Nephron progenitor cell (in vitro differentiated cells): ENCODE measurements at regions not wholly inside any gene's neighbourhood (a gene's known extent, or its start where the extent isn't known, plus 50 kb on each side); places are given as distances from the start of the nearest gene placed in this dataset.

Experiments used
- DNase-seq: peaks from one replicate; pipeline ENCODE4 v3.0.0; 2021
- H3K27ac Mint-ChIP-seq: 2 replicates; pipeline ENCODE4 v1.8.0; 2021; ENCODE audit warnings: mild to moderate bottlenecking, moderate library complexity, mixed read lengths
- H3K27me3 Mint-ChIP-seq: 2 replicates; pipeline ENCODE4 v1.8.0; 2021; ENCODE audit warnings: mild to moderate bottlenecking, low read depth, mixed read lengths; ENCODE audit not compliant: poor library complexity
- H3K36me3 Mint-ChIP-seq: 2 replicates; pipeline ENCODE4 v1.8.0; 2021; ENCODE audit warnings: low read depth, mixed read lengths
- H3K4me1 Mint-ChIP-seq: 2 replicates; pipeline ENCODE4 v1.8.0; 2021; ENCODE audit warnings: mixed read lengths
- H3K4me3 Mint-ChIP-seq: 2 replicates; pipeline ENCODE4 v1.8.0; 2021; ENCODE audit warnings: mild to moderate bottlenecking, moderate library complexity, mixed read lengths
- H3K9me3 Mint-ChIP-seq: 2 replicates; pipeline ENCODE4 v1.8.0; 2021; ENCODE audit warnings: mild to moderate bottlenecking, moderate library complexity, mixed read lengths
- TF ChIP-seq, protein P1 (sequence below): fragments of 200-600 bp; sonication (generic); IDR thresholded peaks from 2 replicates; pipeline ENCODE4 v1.5.0; 2021; ENCODE audit warnings: antibody characterized with exemption

DNA sequence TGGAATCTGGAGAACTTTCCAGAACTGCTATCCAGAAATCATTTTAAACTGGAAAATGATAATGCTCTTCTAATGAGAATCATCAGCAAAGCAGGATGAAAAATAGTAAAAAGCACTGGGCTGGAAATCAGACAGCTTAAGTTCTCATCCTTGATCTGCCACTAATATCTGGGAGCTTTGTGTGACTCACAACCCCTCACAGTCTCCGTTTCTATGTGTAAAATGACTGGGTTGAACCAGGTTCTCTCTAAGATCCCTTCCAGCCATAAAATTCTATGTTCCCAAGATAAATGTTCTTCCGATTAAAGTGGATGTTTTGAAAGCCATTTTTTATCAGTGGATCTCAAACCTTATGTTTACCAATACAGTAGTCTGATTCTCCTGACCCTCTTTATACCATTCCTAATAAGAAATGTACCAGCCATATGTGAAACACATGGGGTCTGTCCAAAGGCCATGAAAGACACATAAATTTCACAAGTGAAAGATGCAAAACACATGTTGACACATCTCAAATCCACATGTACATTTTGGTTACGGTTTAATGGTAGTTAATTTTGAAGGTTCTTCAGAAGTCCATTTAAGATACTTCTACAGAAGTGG is 188.8 kb downstream of the EN1 start:
- H3K9me3 Mint-ChIP-seq, result no peaks in the 10 kb centered on the region
- H3K36me3 Mint-ChIP-seq, result no peaks in the 10 kb centered on the region
- no peaks in the 10 kb centered on the region for H3K27me3 Mint-ChIP-seq
- TF ChIP-seq, protein P1, sequence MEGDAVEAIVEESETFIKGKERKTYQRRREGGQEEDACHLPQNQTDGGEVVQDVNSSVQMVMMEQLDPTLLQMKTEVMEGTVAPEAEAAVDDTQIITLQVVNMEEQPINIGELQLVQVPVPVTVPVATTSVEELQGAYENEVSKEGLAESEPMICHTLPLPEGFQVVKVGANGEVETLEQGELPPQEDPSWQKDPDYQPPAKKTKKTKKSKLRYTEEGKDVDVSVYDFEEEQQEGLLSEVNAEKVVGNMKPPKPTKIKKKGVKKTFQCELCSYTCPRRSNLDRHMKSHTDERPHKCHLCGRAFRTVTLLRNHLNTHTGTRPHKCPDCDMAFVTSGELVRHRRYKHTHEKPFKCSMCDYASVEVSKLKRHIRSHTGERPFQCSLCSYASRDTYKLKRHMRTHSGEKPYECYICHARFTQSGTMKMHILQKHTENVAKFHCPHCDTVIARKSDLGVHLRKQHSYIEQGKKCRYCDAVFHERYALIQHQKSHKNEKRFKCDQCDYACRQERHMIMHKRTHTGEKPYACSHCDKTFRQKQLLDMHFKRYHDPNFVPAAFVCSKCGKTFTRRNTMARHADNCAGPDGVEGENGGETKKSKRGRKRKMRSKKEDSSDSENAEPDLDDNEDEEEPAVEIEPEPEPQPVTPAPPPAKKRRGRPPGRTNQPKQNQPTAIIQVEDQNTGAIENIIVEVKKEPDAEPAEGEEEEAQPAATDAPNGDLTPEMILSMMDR, result no peak
- no peaks in the 10 kb centered on the region for H3K4me1 Mint-ChIP-seq
- DNase-seq, result no peak
- no peak overlapping the region for H3K27ac Mint-ChIP-seq
- H3K4me3 Mint-ChIP-seq, result no peak overlapping the region

DNA sequence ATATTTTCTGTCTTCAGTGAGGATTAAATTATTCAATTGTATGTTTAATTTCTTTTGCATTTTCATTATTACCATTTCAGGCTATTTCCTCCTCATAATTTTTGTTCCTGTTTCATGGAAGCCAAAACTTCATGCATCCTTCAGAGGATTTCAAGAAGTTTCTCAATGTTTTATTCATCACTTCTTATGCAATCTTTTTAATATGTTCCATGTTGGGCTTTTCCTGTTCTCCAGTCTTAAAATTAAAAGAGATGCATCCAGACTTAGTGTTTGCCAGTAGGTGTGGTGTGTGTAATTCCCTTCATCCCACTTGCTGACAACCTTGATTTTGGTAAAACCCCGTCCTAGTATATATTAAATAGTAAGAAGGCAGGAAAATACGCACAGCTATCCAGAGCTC is 190.0 kb downstream of the EN1 start:
- no peaks in the 10 kb centered on the region for H3K27me3 Mint-ChIP-seq
- H3K4me1 Mint-ChIP-seq, result no peaks in the 10 kb centered on the region
- DNase-seq, result no peak
- TF ChIP-seq, protein P1, result no peak
- H3K4me3 Mint-ChIP-seq, result no peak overlapping the region
- H3K36me3 Mint-ChIP-seq, result no peaks in the 10 kb centered on the region
- peaks cover 4% of the 10 kb centered on the region for H3K9me3 Mint-ChIP-seq
- H3K27ac Mint-ChIP-seq, result no peak overlapping the region

DNA sequence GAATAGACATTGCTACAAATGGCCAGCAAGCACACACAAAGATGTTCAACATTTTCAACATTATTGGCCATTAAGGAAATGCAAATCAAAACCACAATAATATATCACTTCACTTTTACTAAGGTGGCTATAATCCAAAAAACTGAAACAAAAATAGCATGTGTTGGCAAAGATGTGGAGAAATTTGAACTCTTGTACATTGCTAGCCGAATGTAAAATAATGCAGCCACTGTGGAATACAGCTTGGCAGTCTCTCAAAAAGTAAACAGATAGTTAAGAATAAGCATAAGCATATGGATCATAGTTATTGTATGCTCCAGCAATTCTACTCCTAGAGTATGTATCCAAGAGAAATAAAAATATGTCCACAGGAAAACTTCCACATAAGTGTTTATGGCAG is 192.5 kb downstream of the EN1 start:
- H3K4me3 Mint-ChIP-seq, result no peak overlapping the region
- H3K27me3 Mint-ChIP-seq, result no peaks in the 10 kb centered on the region
- peaks cover 24% of the 10 kb centered on the region for H3K9me3 Mint-ChIP-seq
- DNase-seq, result no peak
- no peak overlapping the region for H3K27ac Mint-ChIP-seq
- TF ChIP-seq, protein P1, result no peak
- peaks cover 10% of the 10 kb centered on the region for H3K36me3 Mint-ChIP-seq
- no peaks in the 10 kb centered on the region for H3K4me1 Mint-ChIP-seq

DNA sequence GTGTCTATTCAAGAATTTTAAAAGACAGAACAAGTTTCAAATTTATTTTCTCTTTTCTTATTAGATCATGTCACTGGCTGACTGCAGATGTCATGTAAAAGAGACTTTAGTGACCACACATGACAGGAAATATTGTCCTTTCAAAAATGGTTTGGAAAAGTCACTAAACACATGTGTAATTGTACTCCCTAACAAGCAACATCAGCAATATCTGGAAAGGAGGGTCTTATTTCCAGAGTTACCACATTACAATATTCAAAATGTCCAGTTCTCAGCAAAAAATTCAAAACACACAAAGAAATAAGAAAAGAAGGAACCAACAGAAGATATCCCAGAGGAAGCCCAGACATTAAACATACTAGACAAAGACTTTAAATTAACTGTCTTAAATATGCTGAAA is 197.1 kb downstream of the EN1 start:
- DNase-seq, result no peak
- TF ChIP-seq, protein P1, result no peak
- Mint-ChIP-seq H3K4me3 (no peak overlapping the region), H3K27me3 (no peaks in the 10 kb centered on the region), H3K36me3 (peaks cover 10% of the 10 kb centered on the region), H3K27ac (no peak overlapping the region), H3K4me1 (no peaks in the 10 kb centered on the region), H3K9me3 (peaks cover 29% of the 10 kb centered on the region)

DNA sequence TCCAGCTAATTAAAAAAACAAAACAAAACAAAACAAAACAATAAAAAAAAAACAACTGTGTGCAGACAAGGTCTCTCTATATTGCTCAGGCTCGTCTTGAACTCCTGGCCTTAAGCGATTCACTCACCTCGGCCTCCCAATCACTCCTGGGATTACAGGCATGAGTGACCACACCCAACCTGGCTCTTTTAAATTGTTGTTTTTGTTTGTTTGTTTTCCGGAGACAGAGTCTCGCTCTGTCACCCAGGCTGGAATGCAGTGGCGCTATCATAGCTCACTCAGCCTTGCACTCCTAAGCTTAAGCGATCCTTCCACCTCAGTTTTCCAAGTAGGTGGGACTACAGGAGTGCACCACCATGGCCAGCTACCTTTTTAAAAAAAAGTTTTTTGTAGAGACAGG is 201.6 kb downstream of the EN1 start:
- TF ChIP-seq, protein P1, result no peak
- Mint-ChIP-seq H3K27me3 (no peaks in the 10 kb centered on the region), H3K27ac (no peak overlapping the region), H3K9me3 (peaks cover 14% of the 10 kb centered on the region), H3K36me3 (peaks cover 7% of the 10 kb centered on the region), H3K4me1 (peaks cover 5% of the 10 kb centered on the region), H3K4me3 (no peak overlapping the region)
- no peak for DNase-seq

GRCh38 chr2:118644190-118644589 is 203.3 kb downstream of the EN1 start:
- TF ChIP-seq, protein P1, result no peak
- Mint-ChIP-seq H3K27me3 (peaks cover 3% of the 10 kb centered on the region), H3K27ac (no peak overlapping the region), H3K36me3 (no peaks in the 10 kb centered on the region), H3K9me3 (no peaks in the 10 kb centered on the region), H3K4me3 (no peak overlapping the region), H3K4me1 (peaks cover 5% of the 10 kb centered on the region)
- DNase-seq, result no peak
